GM12874 (cell line): ENCODE measurements at regions not wholly inside any gene's neighbourhood (a gene's known extent, or its start where the extent isn't known, plus 50 kb on each side); places are given as distances from the start of the nearest gene placed in this dataset.

Source experiments
- TF ChIP-seq, protein P1 (sequence below): IDR thresholded peaks from 2 replicates; pipeline ENCODE4 v1.5.1; 2011; ENCODE audit warnings: low read depth, mild to moderate bottlenecking, control low read depth, low read length, moderate library complexity; ENCODE audit not compliant: insufficient read depth

DNA sequence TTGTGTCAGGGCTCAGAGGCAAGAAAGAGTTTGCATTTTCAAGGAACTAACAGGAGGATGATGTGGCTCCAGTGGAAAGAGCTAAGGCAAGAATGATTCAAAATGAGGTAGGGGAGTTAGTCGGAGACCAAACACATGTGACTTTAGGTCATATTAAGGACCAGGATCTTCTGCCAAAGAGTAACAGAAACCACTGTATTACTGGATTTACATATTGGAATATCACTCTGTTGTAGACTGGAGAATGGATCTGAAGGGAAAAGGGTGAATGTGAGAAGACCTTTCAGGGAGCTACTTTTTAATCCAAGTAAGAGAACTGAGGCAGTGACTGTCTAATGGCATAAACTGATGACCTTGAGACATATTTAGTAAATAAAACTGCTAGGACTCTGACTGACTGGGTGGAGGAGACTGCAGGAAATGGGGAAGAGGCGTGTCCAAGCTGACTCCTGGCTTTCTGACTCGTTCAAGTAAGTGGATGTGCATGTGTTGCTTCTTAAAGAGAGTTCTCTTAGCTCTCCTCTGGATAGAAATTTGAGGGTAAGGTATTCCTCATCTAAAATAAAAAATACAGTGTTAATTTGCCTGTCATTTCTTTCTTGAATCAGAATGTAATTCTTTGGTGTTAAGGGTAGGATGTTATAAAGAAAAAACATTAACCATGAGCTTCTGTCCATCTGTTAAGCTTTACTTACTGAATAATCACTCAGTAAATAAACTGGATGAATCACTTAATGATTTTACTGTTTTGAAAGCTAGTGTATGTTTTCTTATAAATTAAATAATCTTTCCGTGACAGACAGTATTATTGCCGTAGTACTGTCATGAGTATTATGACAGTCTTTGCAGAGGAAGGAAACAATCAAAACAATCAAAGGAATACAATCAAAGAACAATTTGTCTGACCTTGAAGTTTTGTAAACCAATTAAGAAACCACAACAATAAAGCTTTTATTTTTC, 58.3 kb upstream of the CFAP20DC start:
- TF ChIP-seq, protein P1, sequence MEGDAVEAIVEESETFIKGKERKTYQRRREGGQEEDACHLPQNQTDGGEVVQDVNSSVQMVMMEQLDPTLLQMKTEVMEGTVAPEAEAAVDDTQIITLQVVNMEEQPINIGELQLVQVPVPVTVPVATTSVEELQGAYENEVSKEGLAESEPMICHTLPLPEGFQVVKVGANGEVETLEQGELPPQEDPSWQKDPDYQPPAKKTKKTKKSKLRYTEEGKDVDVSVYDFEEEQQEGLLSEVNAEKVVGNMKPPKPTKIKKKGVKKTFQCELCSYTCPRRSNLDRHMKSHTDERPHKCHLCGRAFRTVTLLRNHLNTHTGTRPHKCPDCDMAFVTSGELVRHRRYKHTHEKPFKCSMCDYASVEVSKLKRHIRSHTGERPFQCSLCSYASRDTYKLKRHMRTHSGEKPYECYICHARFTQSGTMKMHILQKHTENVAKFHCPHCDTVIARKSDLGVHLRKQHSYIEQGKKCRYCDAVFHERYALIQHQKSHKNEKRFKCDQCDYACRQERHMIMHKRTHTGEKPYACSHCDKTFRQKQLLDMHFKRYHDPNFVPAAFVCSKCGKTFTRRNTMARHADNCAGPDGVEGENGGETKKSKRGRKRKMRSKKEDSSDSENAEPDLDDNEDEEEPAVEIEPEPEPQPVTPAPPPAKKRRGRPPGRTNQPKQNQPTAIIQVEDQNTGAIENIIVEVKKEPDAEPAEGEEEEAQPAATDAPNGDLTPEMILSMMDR: no peak

DNA sequence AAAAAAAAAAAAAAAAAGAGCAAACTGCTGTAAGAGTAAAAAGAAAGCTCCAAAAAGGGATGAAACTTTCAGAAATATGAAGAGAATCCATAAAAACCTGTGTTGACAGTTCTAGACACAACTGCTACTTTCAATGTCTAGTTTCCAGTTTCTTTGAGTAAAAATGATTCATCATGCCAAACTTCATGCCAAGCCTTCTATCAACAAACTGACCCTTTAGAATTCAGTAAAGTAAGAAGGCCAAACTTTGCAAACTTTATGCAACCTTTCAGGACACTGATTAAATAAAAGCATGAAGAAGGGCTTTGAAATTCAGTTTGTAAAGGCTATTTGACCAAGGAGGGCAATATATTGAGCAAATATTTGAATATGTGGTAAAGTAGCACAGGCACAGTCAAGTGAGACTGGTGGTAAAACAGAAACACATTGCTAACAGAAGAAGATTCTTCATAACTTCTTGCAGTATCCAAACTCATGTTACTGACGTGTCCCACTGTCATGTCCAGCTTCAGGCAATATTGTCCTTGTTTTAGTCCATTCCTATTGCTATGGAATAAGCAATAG, 56.3 kb upstream of the CFAP20DC start:
- TF ChIP-seq, protein P1: no peak

DNA sequence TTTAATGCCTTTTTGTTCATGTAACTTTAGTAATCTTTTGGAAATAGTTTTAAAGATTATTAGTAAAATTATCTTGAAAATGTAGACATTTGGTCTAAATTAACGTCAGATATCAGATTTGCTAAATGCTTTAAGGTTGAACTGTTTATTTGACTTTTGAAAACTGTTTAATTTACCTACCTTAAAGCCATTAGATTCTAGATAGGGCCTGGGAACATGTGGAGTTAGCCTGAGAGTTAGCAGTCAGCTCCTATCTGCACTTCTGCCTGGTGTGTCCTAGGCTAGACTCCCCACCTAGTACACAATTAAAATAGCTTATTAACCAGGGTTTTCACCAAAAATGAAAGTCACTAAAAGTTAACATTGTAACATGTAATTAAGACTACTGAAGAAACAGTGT, 53.7 kb upstream of the CFAP20DC start:
- TF ChIP-seq, protein P1: no peak

DNA sequence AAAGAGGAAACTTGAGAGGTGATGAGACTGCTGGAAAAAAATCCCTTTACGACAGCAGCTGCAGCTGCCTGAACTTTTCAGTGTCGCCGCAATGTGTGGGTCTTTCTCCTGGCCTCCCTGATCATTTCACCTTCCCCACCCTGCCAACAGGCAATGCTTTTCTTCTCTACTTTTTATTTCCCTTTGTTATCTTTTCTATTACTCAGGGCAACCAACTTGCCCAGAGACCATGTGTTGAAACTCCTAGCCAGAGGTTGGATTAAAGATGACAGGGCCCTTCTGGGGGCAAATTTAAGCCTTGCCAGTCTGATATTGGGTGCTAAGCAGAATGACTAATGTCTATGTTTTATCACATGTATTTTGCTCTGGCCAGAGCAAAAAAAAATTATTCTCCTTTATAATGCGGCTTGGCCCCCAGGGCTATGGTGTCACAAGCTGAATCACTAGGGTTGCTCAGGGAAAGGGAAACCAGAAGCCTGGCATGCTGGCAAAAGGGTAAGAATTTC, 51.5 kb upstream of the CFAP20DC start:
- TF ChIP-seq, protein P1: no peak
